ENCODE measurements at regions not wholly inside any gene's neighbourhood (a gene's known extent, or its start where the extent isn't known, plus 50 kb on each side); places are given as distances from the start of the nearest gene placed in this dataset.

- no peak overlapping the region for H3K4me3 ChIP-seq (ENCODE audit: severe bottlenecking)
- H3K27ac ChIP-seq (ENCODE audit: poor library complexity, severe bottlenecking) = no peak overlapping the region
- H3K36me3 ChIP-seq (ENCODE audit: low read depth) = no peaks in the 10 kb centered on the region
- DNase-seq (ENCODE audit: low spot score) (no peak), ATAC-seq (ENCODE audit: low read depth) (no peak)
- no peaks in the 10 kb centered on the region for H3K9me3 ChIP-seq (ENCODE audit: severe bottlenecking)
- H3K4me1 ChIP-seq (ENCODE audit: insufficient read depth, poor library complexity, severe bottlenecking) = no peaks in the 10 kb centered on the region
- no peaks in the 10 kb centered on the region for H3K27me3 ChIP-seq (ENCODE audit: insufficient read depth, poor library complexity, severe bottlenecking)
- no peak for TF ChIP-seq CTCF (IDR thresholded peaks at IDR 0.05; ENCODE audit: poor library complexity, severe bottlenecking)
Measured at GRCh38 chrX:131703646-131704045, 159.8 kb downstream of the OR13H1 start.

DNA sequence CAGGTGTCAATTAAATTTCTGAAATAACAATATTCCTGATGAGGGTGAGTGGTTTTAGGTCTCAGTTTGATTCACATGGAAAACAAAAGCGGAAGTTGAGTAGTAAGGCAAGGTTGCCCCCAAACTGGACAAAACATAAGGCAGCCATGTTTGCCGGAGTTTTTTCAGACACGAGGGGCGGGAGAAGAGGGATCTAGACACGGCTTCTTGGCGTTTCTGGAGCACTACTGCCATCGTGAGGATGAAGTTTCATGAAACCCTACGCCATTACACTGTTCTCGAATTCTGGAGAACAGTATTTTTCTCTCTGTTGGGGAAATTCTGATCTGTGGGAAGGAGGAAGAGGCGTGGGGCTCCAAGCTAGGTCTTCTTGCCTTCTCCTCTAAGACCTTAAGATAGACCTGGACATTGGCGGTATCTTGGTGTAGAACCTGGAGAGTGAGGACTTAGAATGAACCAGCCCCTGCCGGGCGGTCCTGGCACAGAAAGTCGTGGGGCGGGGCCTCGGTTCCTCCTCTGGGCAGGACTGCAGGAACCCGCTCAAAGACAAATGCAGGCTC is 160.3 kb downstream of the OR13H1 start:
- DNase-seq (ENCODE audit: low spot score) (no peak), ATAC-seq (ENCODE audit: low read depth) (no peak)
- no peak for TF ChIP-seq CTCF (IDR thresholded peaks at IDR 0.05; ENCODE audit: poor library complexity, severe bottlenecking)
- Histone ChIP-seq H3K36me3 (ENCODE audit: low read depth) (no peaks in the 10 kb centered on the region), H3K9me3 (ENCODE audit: severe bottlenecking) (no peaks in the 10 kb centered on the region), H3K27me3 (ENCODE audit: insufficient read depth, poor library complexity, severe bottlenecking) (no peaks in the 10 kb centered on the region), H3K4me3 (ENCODE audit: severe bottlenecking) (no peak overlapping the region), H3K4me1 (ENCODE audit: insufficient read depth, poor library complexity, severe bottlenecking) (no peaks in the 10 kb centered on the region), H3K27ac (ENCODE audit: poor library complexity, severe bottlenecking) (no peak overlapping the region)

DNA sequence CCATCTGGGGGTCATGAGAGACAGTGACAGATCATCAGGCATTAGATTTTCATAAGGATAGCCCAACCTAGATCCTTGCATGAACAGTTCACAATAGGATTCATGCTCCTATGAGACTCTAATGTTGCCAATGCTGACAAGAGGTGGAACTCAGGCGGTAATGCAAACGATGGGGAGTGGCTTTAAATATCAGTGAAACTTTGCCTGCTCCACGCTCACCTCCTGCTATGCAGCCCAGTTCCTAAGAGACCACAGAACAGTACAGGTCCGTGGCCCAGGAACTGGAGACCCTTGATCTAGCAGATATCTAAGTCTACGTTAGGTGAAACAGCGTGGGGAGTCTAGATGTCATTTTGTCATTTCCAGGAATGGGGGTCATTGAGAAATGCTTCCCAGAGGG is 165.7 kb downstream of the OR13H1 start:
- ATAC-seq (ENCODE audit: low read depth) (no peak), DNase-seq (ENCODE audit: low spot score) (no peak)
- H3K4me1 ChIP-seq (ENCODE audit: insufficient read depth, poor library complexity, severe bottlenecking) = no peaks in the 10 kb centered on the region
- H3K27ac ChIP-seq (ENCODE audit: poor library complexity, severe bottlenecking) = no peak overlapping the region
- H3K27me3 ChIP-seq (ENCODE audit: insufficient read depth, poor library complexity, severe bottlenecking) = no peaks in the 10 kb centered on the region
- no peak for TF ChIP-seq CTCF (IDR thresholded peaks at IDR 0.05; ENCODE audit: poor library complexity, severe bottlenecking)
- no peak overlapping the region for H3K4me3 ChIP-seq (ENCODE audit: severe bottlenecking)
- H3K9me3 ChIP-seq (ENCODE audit: severe bottlenecking) = no peaks in the 10 kb centered on the region
- H3K36me3 ChIP-seq (ENCODE audit: low read depth) = no peaks in the 10 kb centered on the region

- H3K4me3 ChIP-seq (ENCODE audit: severe bottlenecking) = no peak overlapping the region
- no peaks in the 10 kb centered on the region for H3K4me1 ChIP-seq (ENCODE audit: insufficient read depth, poor library complexity, severe bottlenecking)
- no peak for ATAC-seq (ENCODE audit: low read depth)
- no peak for TF ChIP-seq CTCF (IDR thresholded peaks at IDR 0.05; ENCODE audit: poor library complexity, severe bottlenecking)
- H3K27me3 ChIP-seq (ENCODE audit: insufficient read depth, poor library complexity, severe bottlenecking) = no peaks in the 10 kb centered on the region
- H3K27ac ChIP-seq (ENCODE audit: poor library complexity, severe bottlenecking) = no peak overlapping the region
- H3K9me3 ChIP-seq (ENCODE audit: severe bottlenecking) = no peaks in the 10 kb centered on the region
- no peaks in the 10 kb centered on the region for H3K36me3 ChIP-seq (ENCODE audit: low read depth)
- DNase-seq (ENCODE audit: low spot score) = no peak
Measured at GRCh38 chrX:131711478-131711867, 167.6 kb downstream of the OR13H1 start.

DNA sequence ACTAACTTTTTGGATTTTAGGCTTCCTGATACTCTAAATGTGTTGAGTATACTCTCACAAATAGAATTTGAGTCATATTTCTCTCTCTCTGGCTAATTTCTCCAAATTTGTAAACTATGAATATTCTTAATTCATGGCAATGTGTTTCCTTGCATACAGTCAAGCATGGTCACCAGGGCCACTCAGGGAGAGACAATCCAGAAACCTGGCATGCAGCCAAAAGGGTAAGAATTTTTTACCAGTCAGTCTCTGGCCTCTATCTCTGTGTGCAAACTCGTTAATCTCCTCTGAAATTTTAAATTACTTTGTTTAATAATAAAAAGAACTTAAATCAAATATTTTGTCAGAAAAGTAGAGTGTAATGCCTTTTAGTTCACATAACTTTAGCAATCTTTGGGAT is 179.8 kb downstream of the OR13H1 start:
- no peak for ATAC-seq (ENCODE audit: low read depth)
- DNase-seq (ENCODE audit: low spot score) = no peak
- Histone ChIP-seq H3K27ac (ENCODE audit: poor library complexity, severe bottlenecking) (no peak overlapping the region), H3K36me3 (ENCODE audit: low read depth) (no peaks in the 10 kb centered on the region), H3K4me1 (ENCODE audit: insufficient read depth, poor library complexity, severe bottlenecking) (no peaks in the 10 kb centered on the region), H3K9me3 (ENCODE audit: severe bottlenecking) (no peaks in the 10 kb centered on the region), H3K27me3 (ENCODE audit: insufficient read depth, poor library complexity, severe bottlenecking) (no peaks in the 10 kb centered on the region), H3K4me3 (ENCODE audit: severe bottlenecking) (no peak overlapping the region)
- TF ChIP-seq CTCF (IDR thresholded peaks at IDR 0.05; ENCODE audit: poor library complexity, severe bottlenecking) = no peak

Data from RWPE2 (cell line).